ENCODE measurements at regions not wholly inside any gene's neighbourhood (a gene's known extent, or its start where the extent isn't known, plus 50 kb on each side); places are given as distances from the start of the nearest gene placed in this dataset.

DNA sequence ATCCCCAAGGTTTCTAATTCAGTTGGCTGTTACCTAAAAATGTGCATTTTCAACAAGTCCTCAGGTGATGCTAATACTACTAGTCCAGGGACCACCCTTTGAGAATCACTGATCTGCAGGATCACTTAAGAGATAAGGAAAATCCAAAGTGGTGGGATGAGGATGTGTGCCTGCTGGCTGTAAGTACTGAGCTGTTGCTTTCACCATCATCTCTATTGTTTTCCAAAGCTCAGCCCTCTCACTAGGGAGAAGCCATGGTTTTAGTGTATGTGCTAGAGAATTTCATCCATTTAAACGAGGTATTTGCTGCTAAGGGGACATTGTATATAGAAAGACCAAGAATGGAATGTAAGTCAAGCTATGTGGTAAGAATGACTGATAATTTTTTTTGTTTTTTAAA, 202.3 kb downstream of the KIF21A start:
- no peak overlapping the region for H3K4me3 ChIP-seq
- no peak for TF ChIP-seq EP300 (IDR thresholded peaks at IDR 0.05; ENCODE audit: low read depth)
- no peaks in the 10 kb centered on the region for H3K9me3 ChIP-seq
- DNase-seq = no peak
- WGBS, 2 donors (ENCODE audit: low coverage in 1 of 2) = 33 to 38% methylated on average over 1 of the region's 1 CpG
- intact Hi-C loops (cut with DNase I; ENCODE audit: low total_unique reads) (no loop called here), in situ Hi-C loops (cut with MboI; ENCODE audit: low pct_ligation_motif_present in 1 of 4, low pct_unique_long_range_greater_than_20kb in 1 of 4, low sequenced_read_pairs in 3 of 4) (no loop called here)
- no peaks in the 10 kb centered on the region for H3K27me3 ChIP-seq
- no peaks in the 10 kb centered on the region for H3K36me3 ChIP-seq
- peak overlapping the region in 3 of 4 donors; percentile 39 to 75 (median 59) for H3K27ac ChIP-seq
- peaks cover 0 to 40% (median 12%) of the 10 kb centered on the region in 4 donors for H3K4me1 ChIP-seq

DNA sequence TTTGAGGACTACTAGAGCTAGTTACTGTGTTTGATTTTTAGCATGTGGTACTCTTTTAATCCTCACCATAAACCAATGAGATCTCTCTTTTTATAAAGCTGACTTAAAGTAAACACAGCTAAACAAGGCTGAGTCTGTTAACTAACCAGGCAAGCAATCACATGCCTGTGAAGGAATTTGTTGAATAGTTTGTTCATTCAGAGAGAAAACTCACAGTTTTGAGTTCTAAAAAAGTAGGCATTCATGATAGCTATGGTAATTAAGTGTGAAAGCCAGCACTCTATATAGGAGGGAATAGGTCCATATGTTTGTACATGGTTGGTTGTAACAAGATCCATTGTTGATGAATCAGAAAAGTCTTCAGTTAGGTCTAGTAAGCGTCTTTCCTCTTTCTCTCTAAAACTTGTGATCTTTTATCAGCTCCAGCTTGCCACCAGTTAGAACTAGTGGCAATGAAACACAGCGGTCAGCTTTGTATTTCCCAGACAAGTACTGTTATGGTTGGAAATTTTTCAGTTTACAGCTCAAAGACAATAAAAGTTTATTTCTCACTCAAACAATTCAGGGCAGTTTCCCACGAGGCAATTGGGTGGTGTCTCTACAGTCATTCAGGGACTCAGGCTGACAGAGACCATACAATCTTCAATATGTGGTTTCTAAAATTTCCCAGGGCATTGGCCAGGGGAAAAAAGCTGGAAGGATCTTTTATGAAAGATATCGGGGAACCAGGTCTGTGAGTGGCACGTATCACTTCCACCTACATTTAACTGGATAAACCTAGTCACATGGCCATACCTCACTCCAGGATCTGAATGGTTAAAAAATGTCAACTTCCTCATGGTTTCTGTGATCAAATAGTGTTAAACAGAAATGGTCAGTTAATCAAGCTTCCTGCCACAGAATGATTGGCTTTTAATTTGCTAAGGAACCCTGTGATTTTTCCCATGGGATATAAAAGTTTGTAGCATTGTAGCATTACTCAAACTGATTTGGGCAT, 203.1 kb downstream of the KIF21A start:
- Histone ChIP-seq H3K4me1 (peaks cover 0 to 40% (median 12%) of the 10 kb centered on the region in 4 donors), H3K4me3 (no peak overlapping the region), H3K9me3 (no peaks in the 10 kb centered on the region), H3K27me3 (no peaks in the 10 kb centered on the region), H3K36me3 (no peaks in the 10 kb centered on the region), H3K27ac (peak overlapping the region; percentile 39 to 75 (median 56))
- peak; percentile 51 for DNase-seq
- TF ChIP-seq EP300 (IDR thresholded peaks at IDR 0.05; ENCODE audit: low read depth) (no peak), POLR2AphosphoS5 (IDR thresholded peaks at IDR 0.05) (no peak), POLR2A (IDR thresholded peaks at IDR 0.05) (no peak)
- TF ChIP-seq, protein P1, sequence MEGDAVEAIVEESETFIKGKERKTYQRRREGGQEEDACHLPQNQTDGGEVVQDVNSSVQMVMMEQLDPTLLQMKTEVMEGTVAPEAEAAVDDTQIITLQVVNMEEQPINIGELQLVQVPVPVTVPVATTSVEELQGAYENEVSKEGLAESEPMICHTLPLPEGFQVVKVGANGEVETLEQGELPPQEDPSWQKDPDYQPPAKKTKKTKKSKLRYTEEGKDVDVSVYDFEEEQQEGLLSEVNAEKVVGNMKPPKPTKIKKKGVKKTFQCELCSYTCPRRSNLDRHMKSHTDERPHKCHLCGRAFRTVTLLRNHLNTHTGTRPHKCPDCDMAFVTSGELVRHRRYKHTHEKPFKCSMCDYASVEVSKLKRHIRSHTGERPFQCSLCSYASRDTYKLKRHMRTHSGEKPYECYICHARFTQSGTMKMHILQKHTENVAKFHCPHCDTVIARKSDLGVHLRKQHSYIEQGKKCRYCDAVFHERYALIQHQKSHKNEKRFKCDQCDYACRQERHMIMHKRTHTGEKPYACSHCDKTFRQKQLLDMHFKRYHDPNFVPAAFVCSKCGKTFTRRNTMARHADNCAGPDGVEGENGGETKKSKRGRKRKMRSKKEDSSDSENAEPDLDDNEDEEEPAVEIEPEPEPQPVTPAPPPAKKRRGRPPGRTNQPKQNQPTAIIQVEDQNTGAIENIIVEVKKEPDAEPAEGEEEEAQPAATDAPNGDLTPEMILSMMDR (IDR thresholded peaks at IDR 0.05) = no peak
- WGBS, 2 donors (ENCODE audit: low coverage in 1 of 2) = 32 to 39% methylated on average over 4 to 5 of the region's 5 CpGs
- intact Hi-C loops (cut with DNase I; ENCODE audit: low total_unique reads) (no loop called here), in situ Hi-C loops (cut with MboI; ENCODE audit: low pct_ligation_motif_present in 1 of 4, low pct_unique_long_range_greater_than_20kb in 1 of 4, low sequenced_read_pairs in 3 of 4) (no loop called here)

DNA sequence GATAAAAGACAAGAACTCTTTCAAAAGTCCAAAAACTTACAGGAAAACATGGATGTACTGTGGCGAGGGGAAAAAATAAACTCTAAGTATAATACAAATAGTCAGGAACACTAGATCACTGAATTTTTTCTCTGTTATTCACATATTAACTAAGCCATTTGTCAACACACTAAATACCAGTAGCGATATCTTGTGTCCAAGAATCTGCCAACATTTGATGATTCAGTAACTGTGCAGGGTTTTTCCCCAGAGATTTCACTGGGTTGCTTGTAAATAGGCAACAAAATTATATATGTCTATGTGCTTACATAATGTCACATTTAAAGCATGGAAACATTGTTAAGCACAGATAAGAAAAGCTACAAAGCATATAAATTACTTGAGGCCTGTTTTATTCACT, 205.9 kb downstream of the KIF21A start:
- no peaks in the 10 kb centered on the region for H3K9me3 ChIP-seq
- no peak for TF ChIP-seq POLR2AphosphoS5 (IDR thresholded peaks at IDR 0.05)
- H3K27ac ChIP-seq = no peak overlapping the region
- H3K27me3 ChIP-seq = no peaks in the 10 kb centered on the region
- intact Hi-C loops (cut with DNase I; ENCODE audit: low total_unique reads) = no loop called here
- WGBS, 2 donors (ENCODE audit: low coverage in 1 of 2) = 26 to 39% methylated on average over 2 of the region's 2 CpGs
- no peak for DNase-seq
- peaks cover 0 to 40% (median 12%) of the 10 kb centered on the region in 4 donors for H3K4me1 ChIP-seq
- in situ Hi-C loops (cut with MboI; ENCODE audit: low pct_ligation_motif_present in 1 of 4, low pct_unique_long_range_greater_than_20kb in 1 of 4, low sequenced_read_pairs in 3 of 4) = no loop called here
- H3K4me3 ChIP-seq = no peak overlapping the region
- no peaks in the 10 kb centered on the region for H3K36me3 ChIP-seq

DNA sequence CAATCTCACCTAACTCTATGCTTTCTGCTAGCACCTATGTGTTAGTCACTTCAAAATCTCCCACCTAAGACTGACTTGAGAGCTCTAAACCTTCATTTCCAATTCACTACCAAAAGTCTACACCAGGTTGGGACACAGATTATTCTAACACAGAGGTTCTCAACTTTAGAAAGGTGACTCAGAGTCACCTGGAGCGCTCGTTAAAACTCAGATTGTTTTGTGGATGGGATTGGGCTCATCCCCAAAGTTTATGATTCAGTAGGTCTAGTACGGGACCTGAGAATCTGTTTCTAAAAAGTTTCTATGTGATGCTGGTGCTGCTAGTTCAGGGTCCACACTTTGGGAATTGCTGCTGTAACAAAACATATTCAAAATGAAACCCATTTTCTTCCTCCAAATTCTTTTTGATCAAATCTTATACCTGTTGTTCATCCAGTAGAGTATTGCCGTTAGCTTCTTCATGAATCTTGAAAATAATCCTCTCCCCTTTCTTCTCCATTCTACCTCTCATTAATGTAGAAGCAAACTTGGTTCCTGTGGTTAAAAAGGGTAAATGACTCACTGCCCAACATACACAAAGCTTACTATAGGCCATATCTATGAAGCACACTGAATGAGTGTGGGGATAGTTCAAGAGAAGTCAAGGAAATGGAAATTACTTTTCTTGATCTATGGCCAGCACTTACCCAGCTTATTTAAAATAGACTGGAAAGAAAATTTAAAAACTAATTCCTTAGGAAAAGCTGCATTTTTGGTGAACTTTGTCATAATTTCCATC, 206.7 kb downstream of the KIF21A start:
- in situ Hi-C loops (cut with MboI; ENCODE audit: low pct_ligation_motif_present in 1 of 4, low pct_unique_long_range_greater_than_20kb in 1 of 4, low sequenced_read_pairs in 3 of 4) = no loop called here
- WGBS, 2 donors (ENCODE audit: low coverage in 1 of 2) = 88 to 91% methylated on average over 1 to 4 of the region's 4 CpGs
- no peak overlapping the region for H3K27ac ChIP-seq

More for the DNA sequence above, 206.7 kb downstream of the KIF21A start:
- TF ChIP-seq POLR2AphosphoS5 (IDR thresholded peaks at IDR 0.05) = no peak
- TF ChIP-seq, protein P1 (IDR thresholded peaks at IDR 0.05) = no peak
- no peak for TF ChIP-seq POLR2A (IDR thresholded peaks at IDR 0.05)
- no peaks in the 10 kb centered on the region for H3K36me3 ChIP-seq
- no peaks in the 10 kb centered on the region for H3K9me3 ChIP-seq
- intact Hi-C loops (cut with DNase I; ENCODE audit: low total_unique reads) = no loop called here
- H3K4me1 ChIP-seq = peaks cover 0 to 38% (median 12%) of the 10 kb centered on the region in 4 donors
- DNase-seq = no peak
- no peak overlapping the region for H3K4me3 ChIP-seq
- no peaks in the 10 kb centered on the region for H3K27me3 ChIP-seq

Data from transverse colon (tissue), 4 donors.